ENCODE measurements at regions not wholly inside any gene's neighbourhood (a gene's known extent, or its start where the extent isn't known, plus 50 kb on each side); places are given as distances from the start of the nearest gene placed in this dataset.

GRCh38 chr6:44512868-44513741, 125.6 kb downstream of the CDC5L start:
- TF ChIP-seq CTCF (IDR thresholded peaks at IDR 0.05; ENCODE audit: control insufficient read depth, extremely low read depth, insufficient read depth), result no peak
- DNase-seq (ENCODE audit: low read depth), result no peak

GRCh38 chr6:44514085-44514484, 126.6 kb downstream of the CDC5L start:
- TF ChIP-seq CTCF (IDR thresholded peaks at IDR 0.05; ENCODE audit: control insufficient read depth, extremely low read depth, insufficient read depth), result no peak
- no peak overlapping the region for H3K4me3 ChIP-seq (ENCODE audit: low read depth, low read length)
- DNase-seq (ENCODE audit: low read depth), result no peak

More at GRCh38 chr6:44512868-44513741, 125.6 kb downstream of the CDC5L start:
- no peak overlapping the region for H3K4me3 ChIP-seq (ENCODE audit: low read depth, low read length)

GRCh38 chr6:44514576-44515193, 127.2 kb downstream of the CDC5L start:
- no peak for DNase-seq (ENCODE audit: low read depth)
- TF ChIP-seq CTCF (IDR thresholded peaks at IDR 0.05; ENCODE audit: control insufficient read depth, extremely low read depth, insufficient read depth), result no peak
- no peak overlapping the region for H3K4me3 ChIP-seq (ENCODE audit: low read depth, low read length)

DNA sequence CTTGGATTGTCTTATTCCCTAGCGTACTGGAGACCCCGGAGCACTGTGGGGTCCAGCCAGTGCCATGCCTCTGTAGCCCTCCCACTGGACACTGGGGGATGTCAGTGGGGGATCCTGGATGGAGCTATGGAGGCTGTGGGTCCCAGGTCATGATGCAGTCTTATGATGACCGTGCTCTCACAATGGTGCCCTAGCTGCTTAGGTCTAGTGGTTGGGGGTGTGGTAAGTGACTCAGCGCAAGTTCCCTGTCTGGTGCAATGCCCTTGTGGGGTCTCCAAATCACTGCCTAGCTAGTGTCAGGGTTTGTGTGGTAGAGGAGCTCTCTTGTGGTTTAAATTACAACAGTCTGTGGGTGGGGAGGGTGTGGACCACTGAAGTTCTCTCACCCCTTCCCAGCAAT, 135.4 kb downstream of the CDC5L start:
- no peak for TF ChIP-seq CTCF (IDR thresholded peaks at IDR 0.05; ENCODE audit: control insufficient read depth, extremely low read depth, insufficient read depth)
- no peak for DNase-seq (ENCODE audit: low read depth)

GRCh38 chr6:44524476-44525227, 137.1 kb downstream of the CDC5L start:
- no peak for TF ChIP-seq CTCF (IDR thresholded peaks at IDR 0.05; ENCODE audit: control insufficient read depth, extremely low read depth, insufficient read depth)
- no peak overlapping the region for H3K4me3 ChIP-seq (ENCODE audit: low read depth, low read length)
- DNase-seq (ENCODE audit: low read depth), result no peak

More for the DNA sequence above, 135.4 kb downstream of the CDC5L start:
- no peak overlapping the region for H3K4me3 ChIP-seq (ENCODE audit: low read depth, low read length)

DNA sequence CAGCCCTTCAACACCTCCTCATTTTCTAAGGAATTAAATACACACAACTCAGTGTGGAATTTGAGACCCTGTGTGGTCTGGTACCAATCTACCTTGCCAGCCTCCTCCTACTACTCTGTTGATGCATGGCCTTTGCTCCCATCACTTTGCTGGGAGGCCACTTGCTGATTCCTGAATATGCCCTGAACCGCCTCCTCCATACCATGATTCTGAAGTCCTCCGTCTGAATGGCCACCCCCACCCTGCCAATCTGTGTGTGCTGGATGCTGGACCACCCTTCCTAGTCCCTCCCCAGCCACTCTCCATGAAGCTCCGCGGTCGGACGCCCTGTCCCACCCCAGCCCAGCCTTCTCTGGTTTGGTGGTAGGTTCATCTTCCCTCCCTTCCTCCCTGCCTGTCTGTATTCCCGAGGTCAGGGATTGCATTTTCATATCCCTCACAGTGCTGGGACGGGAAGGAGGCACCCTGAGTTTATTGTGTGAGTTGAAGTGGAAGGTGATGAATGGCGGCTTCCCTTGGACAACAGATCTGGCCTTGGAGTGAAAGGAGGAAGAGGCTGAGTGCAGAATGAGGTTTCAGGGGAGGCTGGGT, 138.3 kb downstream of the CDC5L start:
- no peak for TF ChIP-seq CTCF (IDR thresholded peaks at IDR 0.05; ENCODE audit: control insufficient read depth, extremely low read depth, insufficient read depth)
- no peak for DNase-seq (ENCODE audit: low read depth)
- no peak overlapping the region for H3K4me3 ChIP-seq (ENCODE audit: low read depth, low read length)

All from LNCaP clone FGC (cell line).